Spleen (tissue), 11 donors: ENCODE measurements at regions not wholly inside any gene's neighbourhood (a gene's known extent, or its start where the extent isn't known, plus 50 kb on each side); places are given as distances from the start of the nearest gene placed in this dataset.

Experiments
- DNase-seq: peaks from one replicate; pipeline ENCODE4 v3.0.0-alpha.2; 2020
- H3K27ac ChIP-seq, 8 donors: fragments of 200-600 bp; sonication (generic) in 7 of 8; 1 replicate in 4 of 8; 2 replicates in 4 of 8; pipeline versions ENCODE4 v1.5.0 to v1.8.0; 2016 to 2021; ENCODE audit warnings: inconsistent platforms in 4 of 8, mild to moderate bottlenecking in 4 of 8, moderate library complexity in 1 of 8
- H3K27me3 ChIP-seq, 7 donors: fragments of 200-600 bp; sonication (generic) in 6 of 7; replicated peaks in 1 of 7; 1 replicate in 4 of 7; 2 replicates in 3 of 7; pipeline versions ENCODE4 v1.5.0 to v1.8.0; 2016 to 2021; ENCODE audit warnings: inconsistent platforms in 3 of 7, mild to moderate bottlenecking in 1 of 7
- H3K36me3 ChIP-seq, 6 donors: fragments of 200-600 bp; sonication (generic) in 5 of 6; 1 replicate in 4 of 6; 2 replicates in 2 of 6; pipeline versions ENCODE4 v1.5.0 to v1.8.0; 2016 to 2021; ENCODE audit warnings: inconsistent platforms in 2 of 6
- H3K4me1 ChIP-seq, 6 donors: fragments of 200-600 bp; sonication (generic) in 5 of 6; 1 replicate in 3 of 6; 2 replicates in 3 of 6; pipeline versions ENCODE4 v1.5.0 to v1.8.0; 2016 to 2021; ENCODE audit warnings: inconsistent platforms in 3 of 6
- H3K4me3 ChIP-seq, 8 donors: fragments of 200-600 bp; sonication (generic) in 7 of 8; 1 replicate in 4 of 8; 2 replicates in 4 of 8; pipeline versions ENCODE4 v1.5.0 to v1.8.0; 2016 to 2021; ENCODE audit warnings: inconsistent platforms in 4 of 8, mild to moderate bottlenecking in 4 of 8, moderate library complexity in 2 of 8
- H3K9me3 ChIP-seq, 8 donors: fragments of 200-600 bp; sonication (generic) in 7 of 8; 1 replicate in 4 of 8; 2 replicates in 4 of 8; pipeline versions ENCODE4 v1.5.0 to v1.8.0; 2016 to 2021; ENCODE audit warnings: inconsistent platforms in 4 of 8
- CTCF ChIP-seq, 11 experiments: fragments of 200-600 bp in 7 of 11; fragments of 450-650 bp in 4 of 11; sonication (generic) in 4 of 11; IDR thresholded peaks in 8 of 11; conservative IDR thresholded peaks in 3 of 11; 1 replicate in 7 of 11; 2 replicates in 4 of 11; pipeline versions ENCODE4 v1.4.0 to v1.8.0; 2016 to 2021; ENCODE audit warnings: antibody characterized with exemption in 11 of 11, inconsistent platforms in 4 of 11, mild to moderate bottlenecking in 1 of 11
- POLR2A ChIP-seq, 3 donors: fragments of 450-650 bp; IDR thresholded peaks; one replicate each; pipeline ENCODE4 v1.5.1; 2017; ENCODE audit warnings: antibody characterized with exemption in 3 of 3, mild to moderate bottlenecking in 1 of 3
- POLR2AphosphoS5 ChIP-seq, 3 donors: sonication (generic); formaldehyde crosslinking; IDR thresholded peaks; one replicate each; pipeline ENCODE4 v1.5.1; 2017; ENCODE audit warnings: antibody characterized with exemption in 3 of 3
- WGBS, 5 donors: extraction: QIAGEN DNeasy Blood & Tissue Kit in 3 of 5; methylation state at CpG; one replicate each; pipeline versions ENCODE4 v1.1.5 to v1.1.7; 2013 to 2018; 5-methylcytosine and 5-hydroxymethylcytosine counted together
- intact Hi-C: fragments of 100-400 bp; cut with DNase I; formaldehyde crosslinking; loops from one replicate; pipeline ENCODE4 v1.15.0; 2023; ENCODE audit warnings: low total_unique reads
- donor health status: healthy with polysubstance abuse.
- donor health status: DM: no; HTN: no; CAD: no; lungs with moderate emphysema.
- donor health status: DM: no; HTN: no; CAD: no.
- donor health status: Bipolar disorder and iron deficiency.
- donor health status: healthy.
- donor health status: DM: no; HTN: no; CAD: no.
- donor health status: DM: yes; HTN: yes; CAD: no.

GRCh38 chr9:31870276-31870675 is 514.2 kb upstream of the ACO1 start:
- Histone ChIP-seq H3K9me3 (peaks cover 0 to 31% (median 10%) of the 10 kb centered on the region in 8 donors), H3K4me3 (no peak overlapping the region), H3K27ac (no peak overlapping the region), H3K27me3 (no peaks in the 10 kb centered on the region), H3K4me1 (no peaks in the 10 kb centered on the region), H3K36me3 (no peaks in the 10 kb centered on the region)
- TF ChIP-seq POLR2AphosphoS5 (IDR thresholded peaks at IDR 0.05) (no peak), POLR2A (IDR thresholded peaks at IDR 0.05) (no peak), CTCF (IDR thresholded peaks at IDR 0.05 in 8 of 11, conservative IDR thresholded peaks at IDR 0.05 in 3 of 11) (no peak)
- intact Hi-C loops = no loop called here
- DNase-seq = no peak
- 69 to 84% (median 75%) methylated on average over 2 of the region's 2 CpGs for WGBS, 5 donors

GRCh38 chr9:31873722-31874121 is 510.7 kb upstream of the ACO1 start:
- no peaks in the 10 kb centered on the region for H3K27me3 ChIP-seq
- 85 to 94% (median 89%) methylated on average over 7 of the region's 7 CpGs for WGBS, 5 donors
- intact Hi-C loops = no loop called here

GRCh38 chr9:31894008-31894407 is 490.4 kb upstream of the ACO1 start:
- peaks cover 0 to 11% (median 1%) of the 10 kb centered on the region in 8 donors for H3K9me3 ChIP-seq
- intact Hi-C loops = no loop called here
- no peaks in the 10 kb centered on the region for H3K36me3 ChIP-seq
- DNase-seq = no peak
- 29 to 55% (median 41%) methylated on average over 4 of the region's 4 CpGs for WGBS, 5 donors
- H3K4me3 ChIP-seq = no peak overlapping the region
- TF ChIP-seq POLR2A (IDR thresholded peaks at IDR 0.05) (no peak), POLR2AphosphoS5 (IDR thresholded peaks at IDR 0.05) (peak in 1 of 3 donors; percentile 63)
- peaks cover 0 to 13% (median 5%) of the 10 kb centered on the region in 6 donors for H3K4me1 ChIP-seq
- no peaks in the 10 kb centered on the region for H3K27me3 ChIP-seq
- H3K27ac ChIP-seq = peak overlapping the region in 3 of 8 donors; percentile 23 to 40 (median 36)

More at GRCh38 chr9:31873722-31874121, 510.7 kb upstream of the ACO1 start:
- no peak for DNase-seq
- Histone ChIP-seq H3K27ac (no peak overlapping the region), H3K36me3 (no peaks in the 10 kb centered on the region), H3K4me3 (no peak overlapping the region), H3K4me1 (no peaks in the 10 kb centered on the region), H3K9me3 (peaks cover 0 to 15% (median 5%) of the 10 kb centered on the region in 8 donors)
- TF ChIP-seq POLR2AphosphoS5 (IDR thresholded peaks at IDR 0.05) (no peak), POLR2A (IDR thresholded peaks at IDR 0.05) (no peak), CTCF (IDR thresholded peaks at IDR 0.05 in 8 of 11, conservative IDR thresholded peaks at IDR 0.05 in 3 of 11) (no peak)

GRCh38 chr9:31908158-31908890 is 476.1 kb upstream of the ACO1 start:
- peak overlapping the region in 7 of 8 donors; percentile 12 to 81 (median 63) for H3K27ac ChIP-seq
- H3K36me3 ChIP-seq = no peaks in the 10 kb centered on the region
- DNase-seq = no peak
- TF ChIP-seq POLR2AphosphoS5 (IDR thresholded peaks at IDR 0.05) = no peak
- TF ChIP-seq POLR2A (IDR thresholded peaks at IDR 0.05) = no peak
- TF ChIP-seq CTCF (IDR thresholded peaks at IDR 0.05 in 8 of 11, conservative IDR thresholded peaks at IDR 0.05 in 3 of 11) = no peak
- H3K9me3 ChIP-seq = peaks cover 0 to 12% (median 0%) of the 10 kb centered on the region in 8 donors
- H3K4me3 ChIP-seq = peak overlapping the region in 3 of 8 donors; percentile 13 to 50 (median 17)
- peaks cover 0 to 11% (median 0%) of the 10 kb centered on the region in 6 donors for H3K4me1 ChIP-seq
- H3K27me3 ChIP-seq = no peaks in the 10 kb centered on the region
- WGBS, 5 donors = 54 to 72% (median 65%) methylated on average over 6 of the region's 6 CpGs
- intact Hi-C loops = no loop called here
